ENCODE measurements at regions not wholly inside any gene's neighbourhood (a gene's known extent, or its start where the extent isn't known, plus 50 kb on each side); places are given as distances from the start of the nearest gene placed in this dataset.

DNA sequence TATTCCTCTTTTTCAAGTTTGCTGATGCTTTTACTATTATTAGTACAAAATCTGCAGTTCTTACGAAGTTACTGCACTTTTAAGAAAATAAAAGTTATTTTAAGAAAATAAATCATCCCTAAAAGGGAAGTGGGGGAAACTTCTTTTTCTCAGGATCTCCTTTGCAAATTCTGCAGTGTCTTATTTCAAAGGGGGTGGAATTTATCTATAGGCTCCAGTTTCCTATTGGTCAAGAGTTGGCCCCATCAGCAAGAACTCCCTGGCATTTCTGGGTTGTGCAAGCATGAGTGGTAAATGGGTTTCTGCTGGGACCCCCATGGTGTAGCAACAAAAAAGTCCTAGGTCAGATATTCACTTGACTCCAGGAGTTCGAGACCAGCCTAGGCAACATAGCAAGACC lies 136.3 kb upstream of the PRDM1 start:
- H3K4me3 ChIP-seq (ENCODE audit: low read length) = no peak overlapping the region
- TF ChIP-seq, protein P1, sequence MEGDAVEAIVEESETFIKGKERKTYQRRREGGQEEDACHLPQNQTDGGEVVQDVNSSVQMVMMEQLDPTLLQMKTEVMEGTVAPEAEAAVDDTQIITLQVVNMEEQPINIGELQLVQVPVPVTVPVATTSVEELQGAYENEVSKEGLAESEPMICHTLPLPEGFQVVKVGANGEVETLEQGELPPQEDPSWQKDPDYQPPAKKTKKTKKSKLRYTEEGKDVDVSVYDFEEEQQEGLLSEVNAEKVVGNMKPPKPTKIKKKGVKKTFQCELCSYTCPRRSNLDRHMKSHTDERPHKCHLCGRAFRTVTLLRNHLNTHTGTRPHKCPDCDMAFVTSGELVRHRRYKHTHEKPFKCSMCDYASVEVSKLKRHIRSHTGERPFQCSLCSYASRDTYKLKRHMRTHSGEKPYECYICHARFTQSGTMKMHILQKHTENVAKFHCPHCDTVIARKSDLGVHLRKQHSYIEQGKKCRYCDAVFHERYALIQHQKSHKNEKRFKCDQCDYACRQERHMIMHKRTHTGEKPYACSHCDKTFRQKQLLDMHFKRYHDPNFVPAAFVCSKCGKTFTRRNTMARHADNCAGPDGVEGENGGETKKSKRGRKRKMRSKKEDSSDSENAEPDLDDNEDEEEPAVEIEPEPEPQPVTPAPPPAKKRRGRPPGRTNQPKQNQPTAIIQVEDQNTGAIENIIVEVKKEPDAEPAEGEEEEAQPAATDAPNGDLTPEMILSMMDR (conservative IDR thresholded peaks at IDR 0.05; ENCODE audit: low read depth, low read length) = no peak
- DNase-seq (ENCODE audit: low read depth) = no peak

DNA sequence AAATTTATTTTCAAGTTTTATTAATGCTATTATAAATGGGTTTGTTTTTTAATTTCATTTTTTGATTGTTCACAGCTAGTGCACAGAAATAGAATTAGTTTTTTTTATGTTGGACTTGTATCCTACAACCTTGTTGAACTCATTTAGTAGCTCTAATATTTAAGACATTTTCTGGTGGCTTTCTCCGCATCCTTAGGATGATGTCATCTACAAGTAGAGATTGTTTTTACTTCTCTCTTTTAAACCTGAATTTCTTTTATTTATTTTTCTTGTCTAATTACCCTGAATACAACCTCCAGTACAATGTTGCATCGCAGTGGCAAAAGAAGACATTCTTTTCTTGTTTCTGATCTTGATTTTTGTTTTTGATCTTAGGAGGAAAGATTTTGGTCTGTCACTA lies 142.6 kb upstream of the PRDM1 start:
- no peak overlapping the region for H3K4me3 ChIP-seq (ENCODE audit: low read length)
- DNase-seq (ENCODE audit: low read depth) = no peak
- TF ChIP-seq, protein P1 (conservative IDR thresholded peaks at IDR 0.05; ENCODE audit: low read depth, low read length) = no peak

DNA sequence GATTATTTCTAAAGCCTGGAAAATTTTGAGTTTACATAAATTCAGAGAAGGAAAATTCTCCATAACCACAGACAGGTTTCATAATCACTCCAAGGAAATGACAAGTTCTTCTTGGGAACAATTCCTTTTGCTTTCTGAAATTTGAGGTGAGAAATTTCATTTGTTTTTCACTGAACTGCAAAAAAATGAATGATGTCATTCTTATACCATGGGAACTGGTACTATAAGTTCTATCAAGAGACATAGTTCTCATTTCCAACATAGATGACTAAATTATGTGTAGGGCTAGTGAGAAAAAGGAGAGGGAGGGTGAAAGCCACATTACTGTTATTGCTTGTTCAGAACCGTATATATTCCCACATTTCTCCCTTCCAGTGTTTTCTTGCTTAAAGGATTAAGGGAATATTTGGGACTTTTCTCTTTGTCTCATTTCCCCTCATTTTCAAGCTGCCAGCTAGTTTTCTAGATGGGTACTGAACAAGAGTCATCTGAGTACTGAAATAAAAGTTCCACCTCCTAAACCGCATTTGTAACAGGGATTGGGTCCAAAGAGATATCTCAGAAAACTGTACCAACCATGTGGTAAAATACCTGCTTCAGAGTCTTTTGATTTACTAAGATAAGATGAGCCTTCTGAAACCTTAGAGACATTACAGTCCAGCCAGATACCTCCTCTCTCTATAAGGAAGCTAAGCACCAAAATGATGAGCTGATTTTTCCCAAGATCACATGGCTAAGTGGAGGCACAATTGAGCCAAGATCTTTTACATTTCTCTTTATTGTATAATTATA lies 144.3 kb upstream of the PRDM1 start:
- DNase-seq (ENCODE audit: low read depth) = no peak
- TF ChIP-seq, protein P1 (conservative IDR thresholded peaks at IDR 0.05; ENCODE audit: low read depth, low read length) = no peak

DNA sequence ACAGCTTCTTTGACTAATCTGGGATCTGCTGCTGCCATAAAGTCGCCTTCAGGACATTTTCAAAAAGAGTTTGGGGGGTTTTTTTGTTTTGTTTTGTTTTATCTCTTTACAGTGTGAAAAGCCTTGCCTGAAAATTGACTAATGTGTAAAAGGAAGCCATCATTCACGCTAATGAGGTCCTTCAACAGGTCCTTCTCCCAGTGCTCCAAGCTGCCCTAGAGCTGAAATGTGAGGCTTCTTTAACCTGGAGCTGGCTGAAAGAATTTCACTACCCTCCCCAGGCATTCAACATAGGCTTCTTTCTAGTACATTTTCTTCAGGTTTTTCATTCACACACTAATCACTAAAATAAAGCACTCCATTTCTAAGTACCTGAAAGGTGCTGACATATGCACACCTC lies 145.1 kb upstream of the PRDM1 start:
- TF ChIP-seq, protein P1 (conservative IDR thresholded peaks at IDR 0.05; ENCODE audit: low read depth, low read length) = no peak

More for the DNA sequence above, 144.3 kb upstream of the PRDM1 start:
- H3K4me3 ChIP-seq (ENCODE audit: low read length) = no peak overlapping the region

DNA sequence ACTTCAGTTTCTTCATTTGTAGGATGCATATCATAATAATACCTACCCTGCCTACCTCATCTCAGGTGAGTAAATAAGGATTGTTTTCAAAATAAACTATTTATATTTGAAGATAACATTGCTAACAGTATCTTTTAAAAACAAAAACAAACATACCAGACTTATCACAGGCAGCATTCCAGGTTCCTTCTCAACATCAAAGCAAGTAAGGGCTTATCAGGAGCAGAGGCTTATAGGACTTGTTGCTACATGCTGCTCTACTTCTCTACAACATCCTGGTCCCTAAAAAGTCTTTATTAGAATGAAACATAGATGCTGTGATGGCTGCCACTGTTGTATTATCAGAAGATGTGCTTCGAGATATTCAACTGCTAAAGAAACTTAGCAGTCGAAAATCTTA lies 149.2 kb upstream of the PRDM1 start:
- no peak overlapping the region for H3K4me3 ChIP-seq (ENCODE audit: low read length)
- DNase-seq (ENCODE audit: low read depth) = no peak
- TF ChIP-seq, protein P1 (conservative IDR thresholded peaks at IDR 0.05; ENCODE audit: low read depth, low read length) = no peak

More for the DNA sequence above, 145.1 kb upstream of the PRDM1 start:
- DNase-seq (ENCODE audit: low read depth) = no peak
- no peak overlapping the region for H3K4me3 ChIP-seq (ENCODE audit: low read length)

DNA sequence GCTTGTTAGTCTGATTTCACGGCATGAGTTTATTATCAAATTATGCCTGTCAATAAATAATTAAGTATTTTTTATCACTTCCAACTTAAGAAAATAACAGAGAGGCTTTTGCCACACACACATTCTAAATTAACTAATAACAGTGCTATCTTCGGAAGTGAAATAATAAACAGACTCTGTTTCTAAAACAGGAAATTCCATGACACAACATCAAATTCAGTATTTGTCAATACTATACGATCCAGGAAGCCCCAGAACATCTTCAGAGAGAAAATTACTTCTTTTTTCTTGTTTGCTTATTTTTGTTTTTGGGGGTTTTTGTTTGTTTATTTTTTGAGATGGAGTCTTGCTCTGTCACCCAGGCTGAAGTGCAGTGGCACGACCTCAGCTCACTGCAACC lies 150.7 kb upstream of the PRDM1 start:
- TF ChIP-seq, protein P1 (conservative IDR thresholded peaks at IDR 0.05; ENCODE audit: low read depth, low read length) = no peak
- no peak overlapping the region for H3K4me3 ChIP-seq (ENCODE audit: low read length)
- DNase-seq (ENCODE audit: low read depth) = no peak

DNA sequence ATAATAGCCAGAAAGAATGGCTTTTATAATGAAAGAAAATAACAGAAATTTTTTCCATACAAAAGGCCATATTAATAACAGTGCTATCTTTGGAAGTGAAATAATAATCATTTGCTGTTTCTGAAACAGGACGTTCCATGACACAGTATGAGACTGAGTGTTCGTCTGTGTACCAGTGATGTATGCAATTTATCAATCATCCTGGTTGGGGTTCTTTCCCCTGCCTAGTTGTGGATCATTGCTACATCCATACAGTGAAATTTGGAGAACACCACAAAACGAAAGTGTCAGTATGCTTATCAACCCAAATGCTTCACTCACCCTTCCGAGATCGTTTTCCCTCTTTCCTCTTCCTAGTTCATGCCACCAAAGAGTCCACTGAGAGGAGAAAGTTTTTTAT lies 151.4 kb upstream of the PRDM1 start:
- DNase-seq (ENCODE audit: low read depth) = no peak
- no peak overlapping the region for H3K4me3 ChIP-seq (ENCODE audit: low read length)
- TF ChIP-seq, protein P1 (conservative IDR thresholded peaks at IDR 0.05; ENCODE audit: low read depth, low read length) = no peak
